ENCODE measurements at regions not wholly inside any gene's neighbourhood (a gene's known extent, or its start where the extent isn't known, plus 50 kb on each side); places are given as distances from the start of the nearest gene placed in this dataset.

GRCh38 chr3:15851735-15852134, 54.0 kb upstream of the ANKRD28 start:
- TF ChIP-seq CTCF (IDR thresholded peaks at IDR 0.05): no peak
- Mint-ChIP-seq H3K27me3 (ENCODE audit: low read depth, poor library complexity) (no peaks in the 10 kb centered on the region), H3K4me1 (peaks cover 3% of the 10 kb centered on the region), H3K9me3 (peaks cover 61% of the 10 kb centered on the region), H3K27ac (no peak overlapping the region), H3K36me3 (ENCODE audit: low read depth) (peaks cover 72% of the 10 kb centered on the region), H3K4me3 (no peak overlapping the region)
- DNase-seq: no peak

GRCh38 chr3:15858547-15859506, 61.0 kb upstream of the ANKRD28 start:
- DNase-seq: peak; percentile 55
- Mint-ChIP-seq H3K4me1 (peaks cover 30% of the 10 kb centered on the region), H3K27ac (peak overlapping the region; percentile 75), H3K4me3 (peak overlapping the region; percentile 95), H3K27me3 (ENCODE audit: low read depth, poor library complexity) (no peaks in the 10 kb centered on the region), H3K9me3 (peaks cover 31% of the 10 kb centered on the region), H3K36me3 (ENCODE audit: low read depth) (peaks cover 35% of the 10 kb centered on the region)
- TF ChIP-seq CTCF (IDR thresholded peaks at IDR 0.05): no peak

GRCh38 chr3:15859507-15860013, 61.8 kb upstream of the ANKRD28 start:
- Mint-ChIP-seq H3K36me3 (ENCODE audit: low read depth) (peaks cover 34% of the 10 kb centered on the region), H3K27me3 (ENCODE audit: low read depth, poor library complexity) (no peaks in the 10 kb centered on the region), H3K4me3 (peak overlapping the region; percentile 95), H3K4me1 (peaks cover 30% of the 10 kb centered on the region), H3K9me3 (peaks cover 30% of the 10 kb centered on the region), H3K27ac (no peak overlapping the region)
- no peak for TF ChIP-seq CTCF (IDR thresholded peaks at IDR 0.05)
- DNase-seq: peak; percentile 88

GRCh38 chr3:15860014-15860934, 62.5 kb upstream of the ANKRD28 start:
- Mint-ChIP-seq H3K27ac (peak overlapping the region; percentile 42), H3K27me3 (ENCODE audit: low read depth, poor library complexity) (no peaks in the 10 kb centered on the region), H3K4me3 (peak overlapping the region; percentile 88), H3K36me3 (ENCODE audit: low read depth) (peaks cover 34% of the 10 kb centered on the region), H3K9me3 (peaks cover 30% of the 10 kb centered on the region), H3K4me1 (peaks cover 30% of the 10 kb centered on the region)
- no peak for TF ChIP-seq CTCF (IDR thresholded peaks at IDR 0.05)
- DNase-seq: peak; percentile 33

- no peak for TF ChIP-seq CTCF (IDR thresholded peaks at IDR 0.05)
- Mint-ChIP-seq H3K36me3 (ENCODE audit: low read depth) (peaks cover 30% of the 10 kb centered on the region), H3K4me3 (peak overlapping the region; percentile 88), H3K4me1 (peaks cover 30% of the 10 kb centered on the region), H3K27me3 (ENCODE audit: low read depth, poor library complexity) (no peaks in the 10 kb centered on the region), H3K27ac (no peak overlapping the region), H3K9me3 (peaks cover 25% of the 10 kb centered on the region)
- no peak for DNase-seq
Measured at GRCh38 chr3:15861163-15861562, 63.4 kb upstream of the ANKRD28 start.
